ENCODE measurements at regions not wholly inside any gene's neighbourhood (a gene's known extent, or its start where the extent isn't known, plus 50 kb on each side); places are given as distances from the start of the nearest gene placed in this dataset.

- FAIRE-seq (no peak), DNase-seq (ENCODE audit: low read depth, low spot score) (no peak)
- Histone ChIP-seq H4K20me1 (ENCODE audit: control insufficient read depth, extremely low read depth, insufficient read depth, low read length) (no peaks in the 10 kb centered on the region), H3K9ac (ENCODE audit: control insufficient read depth, extremely low read depth, insufficient read depth, low read length) (no peak overlapping the region), H2AFZ (ENCODE audit: control insufficient read depth, low read length) (no peak overlapping the region), H3K36me3 (ENCODE audit: control insufficient read depth in 2 of 2, extremely low read depth in 1 of 2, insufficient read depth in 2 of 2, low read length in 2 of 2) (no peaks in the 10 kb centered on the region), H3K27me3 (ENCODE audit: control insufficient read depth, extremely low read depth, insufficient read depth, low read length) (no peaks in the 10 kb centered on the region), H3K4me2 (ENCODE audit: control insufficient read depth, extremely low read depth, insufficient read depth, low read depth, low read length) (no peak overlapping the region), H3K79me2 (ENCODE audit: control insufficient read depth, insufficient read depth, low read length) (no peaks in the 10 kb centered on the region), H3K9me1 (ENCODE audit: control insufficient read depth, extremely low read depth, insufficient read depth, low read length) (no peaks in the 10 kb centered on the region), H3K9me3 (ENCODE audit: control insufficient read depth, low read depth, low read length) (peaks cover 4% of the 10 kb centered on the region), H3K4me3 (ENCODE audit: control insufficient read depth in 2 of 3, extremely low read depth in 1 of 3, insufficient read depth in 2 of 3, low read depth in 1 of 3, low read length in 3 of 3) (no peak overlapping the region), H3K27ac (ENCODE audit: control insufficient read depth, insufficient read depth, low read length) (no peak overlapping the region), H3K4me1 (ENCODE audit: control insufficient read depth, extremely low read depth, insufficient read depth, low read length) (no peaks in the 10 kb centered on the region)
- TF ChIP-seq CTCF (optimal IDR thresholded peaks at IDR 0.05 in 1 of 3, IDR thresholded peaks at IDR 0.05 in 1 of 3, conservative IDR thresholded peaks at IDR 0.05 in 1 of 3; ENCODE audit: extremely low read depth in 1 of 3, insufficient read depth in 2 of 3, low read length in 3 of 3): no peak
- TF ChIP-seq EZH2 (IDR thresholded peaks at IDR 0.05; ENCODE audit: low read length): no peak
- dilution Hi-C loops (cut with MboI; ENCODE audit: extremely low pct_ligation_motif_present, low sequenced_read_pairs): no loop called here
Measured at GRCh38 chr10:123389520-123389919, 235.3 kb downstream of the BUB3 start.

- Histone ChIP-seq H3K9me1 (ENCODE audit: control insufficient read depth, extremely low read depth, insufficient read depth, low read length) (no peaks in the 10 kb centered on the region), H3K27me3 (ENCODE audit: control insufficient read depth, extremely low read depth, insufficient read depth, low read length) (no peaks in the 10 kb centered on the region)
Measured at GRCh38 chr10:123390332-123390731, 236.1 kb downstream of the BUB3 start.

More at GRCh38 chr10:123390332-123390731, 236.1 kb downstream of the BUB3 start:
- Histone ChIP-seq H3K9me3 (ENCODE audit: control insufficient read depth, low read depth, low read length) (peaks cover 4% of the 10 kb centered on the region), H3K27ac (ENCODE audit: control insufficient read depth, insufficient read depth, low read length) (no peak overlapping the region), H4K20me1 (ENCODE audit: control insufficient read depth, extremely low read depth, insufficient read depth, low read length) (no peaks in the 10 kb centered on the region), H3K36me3 (ENCODE audit: control insufficient read depth in 2 of 2, extremely low read depth in 1 of 2, insufficient read depth in 2 of 2, low read length in 2 of 2) (no peaks in the 10 kb centered on the region), H3K4me1 (ENCODE audit: control insufficient read depth, extremely low read depth, insufficient read depth, low read length) (no peaks in the 10 kb centered on the region), H3K79me2 (ENCODE audit: control insufficient read depth, insufficient read depth, low read length) (no peaks in the 10 kb centered on the region), H3K4me2 (ENCODE audit: control insufficient read depth, extremely low read depth, insufficient read depth, low read depth, low read length) (no peak overlapping the region), H3K4me3 (ENCODE audit: control insufficient read depth in 2 of 3, extremely low read depth in 1 of 3, insufficient read depth in 2 of 3, low read depth in 1 of 3, low read length in 3 of 3) (no peak overlapping the region), H2AFZ (ENCODE audit: control insufficient read depth, low read length) (no peak overlapping the region), H3K9ac (ENCODE audit: control insufficient read depth, extremely low read depth, insufficient read depth, low read length) (no peak overlapping the region)
- DNase-seq (ENCODE audit: low read depth, low spot score) (no peak), FAIRE-seq (no peak)
- TF ChIP-seq CTCF (optimal IDR thresholded peaks at IDR 0.05 in 1 of 3, IDR thresholded peaks at IDR 0.05 in 1 of 3, conservative IDR thresholded peaks at IDR 0.05 in 1 of 3; ENCODE audit: extremely low read depth in 1 of 3, insufficient read depth in 2 of 3, low read length in 3 of 3): peak in 1 of 3 experiments; percentile 3
- TF ChIP-seq EZH2 (IDR thresholded peaks at IDR 0.05; ENCODE audit: low read length): no peak
- dilution Hi-C loops (cut with MboI; ENCODE audit: extremely low pct_ligation_motif_present, low sequenced_read_pairs): no loop called here
